ENCODE measurements at regions not wholly inside any gene's neighbourhood (a gene's known extent, or its start where the extent isn't known, plus 50 kb on each side); places are given as distances from the start of the nearest gene placed in this dataset.

DNA sequence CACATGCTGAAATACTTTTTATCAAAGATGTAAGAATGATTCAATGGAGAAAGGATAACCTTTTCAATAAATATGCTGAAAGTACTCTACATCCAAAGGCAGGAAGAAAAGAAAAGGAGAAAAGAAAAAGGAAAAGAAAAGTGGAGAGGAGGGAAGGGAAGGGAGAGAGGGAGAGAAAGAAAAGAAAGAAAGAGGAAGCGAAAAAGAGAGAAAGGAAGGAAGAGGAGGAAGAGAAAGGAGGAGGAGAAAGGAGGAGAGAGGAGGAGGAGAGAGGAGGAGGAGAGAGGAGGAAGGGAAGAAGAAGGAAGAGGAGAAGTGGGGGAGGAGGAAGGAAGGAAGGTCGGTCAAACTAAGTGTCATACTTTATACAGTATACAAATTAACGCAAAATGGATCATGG, 297.4 kb upstream of the HSF2 start:
- DNase-seq (ENCODE audit: low spot score) (no peak), FAIRE-seq (no peak)

DNA sequence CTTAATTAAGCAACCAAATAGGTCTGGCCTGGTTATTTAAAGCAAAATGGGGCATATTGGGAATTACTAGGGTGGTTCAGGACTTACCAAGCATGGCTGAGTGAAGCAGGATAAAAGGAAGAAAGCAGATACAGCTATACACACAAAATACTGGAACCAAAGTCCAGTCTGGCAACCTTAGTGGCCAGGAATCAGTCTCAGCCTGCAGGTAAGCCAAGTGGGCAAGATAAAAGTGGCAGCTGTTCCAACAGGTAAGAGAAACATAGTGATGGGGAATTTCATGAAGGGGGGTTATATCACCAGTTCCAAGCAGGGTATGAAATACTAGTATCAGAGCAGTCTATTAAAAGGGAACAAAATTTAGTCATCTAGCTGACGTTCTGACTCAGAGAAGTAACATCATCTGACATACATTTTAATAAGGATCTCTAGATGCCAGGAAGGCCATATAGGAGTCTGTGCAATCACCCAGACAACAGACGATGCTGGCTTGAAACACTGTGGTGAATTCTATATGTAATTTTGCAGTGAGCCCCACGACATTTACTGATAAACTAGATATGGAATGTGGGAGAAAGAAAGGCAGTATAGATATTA, 292.1 kb upstream of the HSF2 start:
- DNase-seq (ENCODE audit: low spot score): no peak
- FAIRE-seq: no peak

DNA sequence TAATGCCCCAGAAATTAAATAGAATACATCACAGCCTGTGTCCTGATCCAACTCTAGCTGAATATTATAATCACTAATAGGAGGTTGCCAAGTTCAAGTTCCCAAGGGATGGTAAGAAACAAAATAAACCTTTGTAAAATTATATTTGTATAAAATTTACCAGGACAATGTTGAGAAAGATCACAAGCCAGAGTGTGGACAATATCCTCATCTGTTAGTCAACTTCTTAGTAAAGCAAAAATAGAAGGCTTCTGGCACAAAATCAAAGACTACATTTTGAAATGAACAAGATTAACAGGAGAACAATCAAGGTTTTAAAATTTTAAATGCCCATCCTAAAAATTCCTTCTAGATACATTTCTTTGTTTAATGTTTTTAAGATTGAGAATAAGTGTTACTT, 290.4 kb upstream of the HSF2 start:
- FAIRE-seq (no peak), DNase-seq (ENCODE audit: low spot score) (no peak)

DNA sequence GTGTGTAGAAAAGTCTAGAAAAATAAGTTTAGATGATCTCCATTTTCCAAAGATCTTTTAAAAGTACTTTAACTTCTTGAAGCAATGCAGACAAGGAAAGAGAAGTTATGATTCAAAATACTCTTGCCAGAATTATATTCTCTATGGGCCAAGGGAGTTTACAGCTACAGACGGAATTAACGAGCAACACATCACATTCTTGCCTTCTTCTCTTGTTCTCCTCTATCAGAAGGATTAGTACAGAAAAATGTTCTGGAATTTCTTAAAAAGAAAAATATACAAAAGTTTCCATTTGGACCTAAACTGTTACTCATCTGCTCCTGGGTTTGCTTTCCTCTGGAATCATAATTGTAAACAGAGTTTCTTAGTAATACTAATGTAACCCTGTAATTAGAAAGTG, 284.7 kb upstream of the HSF2 start:
- FAIRE-seq (no peak), DNase-seq (ENCODE audit: low spot score) (no peak)

DNA sequence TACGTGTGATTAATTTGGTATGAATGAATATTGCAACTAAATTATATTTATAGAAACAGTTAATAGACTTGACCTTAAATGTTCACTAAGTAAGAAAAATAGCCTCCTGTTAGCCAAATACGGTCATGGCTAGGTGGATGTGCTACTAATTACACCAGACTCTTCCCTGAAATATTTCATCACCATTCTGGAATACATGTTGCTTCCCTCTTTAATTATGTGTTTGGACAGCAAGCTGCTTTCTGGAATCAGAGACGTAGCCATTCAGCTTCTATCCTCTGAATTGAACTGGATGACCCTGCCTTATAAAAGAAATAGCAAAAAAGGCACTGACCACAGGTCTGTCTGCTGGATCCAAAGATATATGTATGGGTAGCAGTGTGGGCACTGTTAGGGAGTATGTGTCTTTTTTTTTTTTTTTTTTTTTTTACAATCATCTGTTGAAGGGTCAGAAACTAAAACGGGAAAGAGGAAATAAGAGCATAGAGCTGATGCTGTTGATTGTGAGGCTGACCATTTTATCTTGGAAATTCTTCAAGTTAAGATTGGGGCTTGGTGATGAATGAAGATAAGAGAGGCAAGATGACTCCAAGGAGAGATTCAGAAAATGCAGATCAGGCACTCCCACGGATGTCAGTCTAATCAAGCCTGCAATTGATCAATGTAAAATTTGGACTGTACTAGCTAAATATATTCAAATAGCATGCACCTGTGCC, 283.2 kb upstream of the HSF2 start:
- DNase-seq (ENCODE audit: low spot score): no peak
- no peak for FAIRE-seq

DNA sequence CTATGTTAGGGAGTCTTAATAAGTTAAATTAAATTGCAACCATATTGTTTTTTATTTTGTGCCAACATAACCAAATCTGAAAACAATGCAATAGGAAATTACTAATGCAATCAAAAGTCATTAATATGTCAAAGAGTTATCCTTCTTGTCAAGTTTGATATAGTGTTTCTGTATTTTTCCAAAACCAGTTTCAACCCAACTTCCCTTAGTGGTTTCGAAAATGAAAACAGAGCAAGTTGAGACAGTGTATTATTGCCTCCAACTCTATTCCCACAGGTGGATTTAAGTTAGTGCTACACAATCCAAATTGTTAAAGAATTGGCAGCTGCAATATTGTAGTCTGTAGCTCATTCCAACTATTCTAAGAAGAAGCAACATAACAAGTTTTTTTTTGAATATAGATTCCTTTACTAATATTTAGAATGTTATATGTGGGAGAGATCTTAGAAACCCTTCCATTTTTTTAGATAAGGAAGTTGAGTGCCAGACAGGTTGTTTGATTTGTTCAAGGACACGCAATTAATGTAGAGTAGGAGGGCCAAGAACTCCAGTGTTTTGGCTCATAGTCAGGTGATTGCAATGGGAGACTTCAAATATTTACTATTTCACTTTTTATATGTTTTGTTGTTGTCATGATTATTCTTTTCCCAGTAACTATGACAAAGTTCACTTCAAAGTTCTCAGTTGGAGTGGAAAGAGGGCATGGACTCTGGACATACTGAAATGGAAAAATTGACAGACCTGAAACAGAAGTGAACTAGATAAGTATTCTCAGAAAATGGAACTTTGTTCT, 282.4 kb upstream of the HSF2 start:
- FAIRE-seq: no peak
- no peak for DNase-seq (ENCODE audit: low spot score)

DNA sequence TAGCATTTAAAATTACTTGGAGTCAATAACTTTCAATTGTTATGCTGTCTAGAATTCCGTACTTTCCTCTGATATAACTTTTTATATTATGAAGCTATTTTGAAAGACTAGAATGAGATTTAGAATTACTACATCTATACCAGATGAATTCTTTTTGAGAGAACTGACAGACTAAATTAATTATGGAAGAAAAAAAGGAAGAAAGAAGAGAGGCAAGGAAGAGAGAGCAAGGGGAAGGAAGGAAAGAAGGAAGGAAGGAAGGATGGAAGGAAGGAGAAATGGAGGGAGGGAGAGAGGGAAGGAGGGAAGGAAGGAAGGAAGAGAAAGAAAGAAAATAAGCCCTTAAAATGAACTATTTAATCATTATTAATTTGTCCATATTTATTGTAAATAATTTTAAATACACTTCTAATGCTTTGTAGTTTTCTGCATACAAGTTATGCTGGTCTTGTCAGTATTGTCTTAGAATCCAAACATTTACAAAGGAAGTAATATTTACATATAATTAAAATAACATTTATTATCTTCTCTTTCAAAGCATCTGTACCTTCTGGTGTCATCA, 280.4 kb upstream of the HSF2 start:
- FAIRE-seq: no peak

DNA sequence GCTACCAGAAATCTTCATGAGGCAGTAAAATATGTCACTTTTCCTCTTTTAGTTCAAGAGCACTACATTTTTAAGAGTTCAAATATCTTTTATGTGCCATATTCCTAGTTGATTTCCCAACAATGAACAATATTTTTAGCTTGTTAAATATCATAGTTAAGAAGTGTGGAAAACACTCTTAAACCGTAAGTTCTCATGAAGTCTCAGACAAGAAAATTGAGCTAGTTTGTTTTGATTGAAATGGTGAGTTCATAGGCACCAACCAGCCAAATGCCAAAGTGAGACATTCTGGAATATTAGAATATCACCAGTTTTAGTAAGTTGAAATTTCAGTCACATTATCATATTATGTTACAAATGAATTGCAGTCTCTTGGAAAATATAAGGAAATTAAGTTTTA, 277.2 kb upstream of the HSF2 start:
- no peak for DNase-seq (ENCODE audit: low spot score)
- no peak for FAIRE-seq

More for the DNA sequence above, 280.4 kb upstream of the HSF2 start:
- no peak for DNase-seq (ENCODE audit: low spot score)

DNA sequence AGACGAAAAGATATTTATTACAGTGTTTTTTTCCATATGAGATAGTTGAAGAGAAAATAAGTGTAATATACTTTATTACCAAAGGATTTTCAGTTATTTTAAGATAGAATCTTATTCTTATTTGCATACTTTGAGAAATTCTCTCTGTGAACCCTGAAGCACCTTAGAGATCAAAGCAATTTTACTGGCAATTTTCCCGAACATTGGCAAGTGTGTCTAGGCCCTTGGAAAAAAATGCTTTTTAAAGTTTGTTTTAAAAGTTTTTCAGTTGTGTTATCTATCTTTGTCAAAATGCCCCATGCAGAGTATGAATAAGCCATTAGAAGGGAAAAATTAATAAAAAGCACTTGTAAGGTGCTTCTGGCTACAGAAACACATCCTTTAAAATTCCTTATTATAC, 276.8 kb upstream of the HSF2 start:
- FAIRE-seq: no peak
- no peak for DNase-seq (ENCODE audit: low spot score)

DNA sequence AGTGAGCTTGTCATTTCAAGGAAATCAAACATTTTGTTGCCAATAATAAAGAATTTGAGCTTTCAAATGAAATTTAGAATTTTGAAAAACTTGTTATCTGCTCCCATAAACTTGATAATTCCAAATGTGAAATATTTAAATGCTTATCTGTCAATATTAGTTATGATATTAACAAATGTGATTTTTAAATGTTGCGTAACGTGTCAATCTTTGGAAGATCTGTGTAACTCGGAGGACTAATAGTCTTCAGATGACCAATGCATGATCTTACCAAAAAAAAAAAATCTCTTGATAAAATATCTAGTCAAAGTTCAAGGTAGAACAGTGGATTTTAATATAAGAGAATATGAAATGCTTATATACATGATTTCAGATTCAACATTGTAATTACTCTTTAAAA, 274.5 kb upstream of the HSF2 start:
- DNase-seq (ENCODE audit: low spot score): no peak
- no peak for FAIRE-seq

DNA sequence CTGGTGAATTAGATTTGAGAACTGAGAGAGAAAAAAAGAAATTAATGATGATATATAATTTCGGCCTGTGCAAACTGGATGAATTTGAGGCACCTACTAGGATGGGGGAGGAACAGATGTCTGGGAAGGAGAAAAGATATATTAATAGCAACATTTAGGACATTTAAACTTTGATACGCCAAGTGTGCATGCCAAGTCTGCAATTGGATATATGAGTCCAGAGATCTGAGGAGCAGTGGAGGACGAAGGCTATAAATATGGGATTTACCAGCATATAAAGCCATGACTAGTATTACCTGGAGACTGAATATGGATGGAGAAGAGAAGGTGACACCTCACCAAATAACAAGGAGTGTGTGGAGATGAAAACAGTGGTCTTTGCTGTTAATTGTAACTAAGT, 272.6 kb upstream of the HSF2 start:
- FAIRE-seq (no peak), DNase-seq (ENCODE audit: low spot score) (no peak)

DNA sequence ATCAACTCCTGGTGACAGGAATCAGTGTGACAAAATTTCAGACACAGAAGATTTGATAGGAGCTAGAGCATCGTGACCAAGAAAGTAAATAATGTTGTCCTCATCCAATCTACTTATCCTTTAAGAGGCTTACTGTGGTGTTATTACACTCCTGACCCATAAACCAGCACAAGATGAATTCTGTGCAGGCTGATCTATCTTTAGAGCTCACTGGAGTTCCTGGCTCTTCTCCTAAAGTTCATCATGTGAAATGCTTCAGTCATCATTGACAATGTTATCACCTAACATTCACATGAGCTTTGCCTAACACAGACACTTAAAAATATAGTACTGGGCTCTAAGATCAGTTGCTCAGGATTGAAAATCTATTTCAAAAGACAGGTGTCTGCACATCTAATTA, 271.0 kb upstream of the HSF2 start:
- FAIRE-seq (no peak), DNase-seq (ENCODE audit: low spot score) (no peak)

DNA sequence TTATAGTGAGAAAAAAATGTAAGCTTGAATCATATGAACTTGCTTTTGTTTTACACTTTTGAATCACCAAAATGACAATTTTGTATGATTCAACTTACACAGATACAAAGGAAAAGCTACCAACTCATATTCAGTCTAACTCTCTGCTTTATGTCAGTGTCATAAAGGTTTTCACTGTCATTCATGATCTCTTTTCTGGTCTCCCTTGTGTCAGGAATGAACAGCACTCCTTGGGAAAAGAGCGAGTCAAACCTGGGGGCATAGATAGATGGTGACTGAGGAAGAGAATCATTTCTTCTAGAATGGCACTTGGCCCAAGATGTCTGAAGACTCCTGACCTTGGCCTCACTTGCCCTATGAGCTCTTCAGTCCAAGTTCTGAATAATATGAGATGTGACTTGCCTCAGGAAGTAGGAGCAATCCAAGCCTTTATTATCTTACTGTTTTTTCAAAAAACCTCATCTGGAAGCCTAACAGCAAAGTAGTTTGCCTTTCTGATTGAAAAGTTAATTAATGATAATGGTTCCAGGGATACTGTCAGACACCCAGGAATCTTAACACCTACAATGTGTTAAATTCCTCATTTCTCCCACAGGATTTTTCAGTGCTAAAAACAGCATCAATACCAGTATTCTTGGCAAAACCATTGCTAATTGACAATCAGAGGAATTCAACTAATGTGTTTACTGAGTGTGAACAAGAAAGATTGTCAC, 270.0 kb upstream of the HSF2 start:
- FAIRE-seq: no peak
- no peak for DNase-seq (ENCODE audit: low spot score)

DNA sequence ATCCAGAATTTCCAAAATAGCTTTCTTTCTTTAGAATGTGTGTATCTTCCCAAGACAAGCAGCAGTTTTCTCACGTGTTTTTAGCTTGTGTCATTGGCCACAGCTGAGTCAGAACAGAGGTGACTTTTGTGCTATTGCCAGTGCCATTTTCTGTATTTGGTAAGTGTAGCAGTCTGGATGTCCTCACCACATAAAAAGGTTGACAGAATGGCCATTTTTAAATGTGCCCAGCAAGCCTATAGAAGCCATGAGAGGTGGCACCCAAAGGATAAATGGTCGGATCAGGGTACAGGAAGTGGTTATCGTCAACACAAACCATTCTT, 269.5 kb upstream of the HSF2 start:
- FAIRE-seq: no peak
- no peak for DNase-seq (ENCODE audit: low spot score)

DNA sequence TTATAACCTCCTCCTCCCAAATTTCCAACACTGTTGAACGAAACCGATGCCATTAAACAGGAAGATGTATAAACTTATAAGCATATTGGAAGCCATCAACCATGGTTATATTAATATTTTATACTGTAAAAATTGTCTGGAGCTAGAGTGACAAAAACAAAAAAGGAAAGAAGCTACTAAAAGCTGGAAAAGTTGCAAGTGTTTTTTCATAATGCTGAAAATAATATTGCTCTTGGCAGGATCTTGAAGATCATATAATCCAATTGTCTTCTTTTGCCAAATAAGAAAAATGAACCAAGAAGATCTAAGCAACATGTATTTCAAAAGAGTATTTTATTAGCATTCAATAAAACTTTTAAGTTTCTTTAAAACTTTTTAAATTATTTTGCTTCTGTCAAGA, 268.9 kb upstream of the HSF2 start:
- no peak for FAIRE-seq
- DNase-seq (ENCODE audit: low spot score): no peak

DNA sequence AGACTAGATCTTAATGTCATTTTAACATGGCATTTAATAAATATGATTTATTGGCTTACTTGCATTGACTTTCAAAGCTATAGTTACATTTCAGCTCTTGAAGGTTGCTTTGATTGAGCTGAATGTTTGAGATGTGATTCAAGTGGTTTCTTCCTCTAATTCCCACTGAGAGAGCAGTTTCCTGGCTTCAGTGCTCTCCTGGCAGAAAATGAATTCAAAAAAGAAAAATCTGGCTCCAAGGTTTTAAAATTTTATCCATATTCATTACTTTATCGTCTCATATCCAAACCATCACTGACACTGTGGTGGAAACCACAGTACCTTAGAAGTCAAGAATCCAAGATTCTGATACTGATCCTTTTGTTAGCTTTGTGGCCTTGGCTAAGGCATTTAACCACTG, 263.1 kb upstream of the HSF2 start:
- FAIRE-seq (no peak), DNase-seq (ENCODE audit: low spot score) (no peak)

DNA sequence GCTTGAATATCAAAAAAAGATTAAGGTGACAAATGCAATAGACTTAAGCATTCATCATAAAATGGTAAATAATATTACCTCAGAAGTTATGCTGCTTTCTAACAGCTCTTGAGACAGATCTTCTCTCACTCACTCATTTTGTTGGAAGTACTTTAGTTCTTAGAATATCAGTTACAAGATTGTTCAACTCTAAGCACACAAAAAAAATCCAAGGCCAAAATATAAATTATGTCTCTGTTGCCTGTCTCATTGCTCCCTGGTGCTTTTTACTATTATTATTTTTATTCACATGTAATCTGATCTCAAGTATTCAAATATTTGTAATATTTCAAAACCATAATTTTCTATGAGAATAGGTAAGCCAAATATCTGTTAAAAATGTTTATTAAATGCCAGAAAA, 259.4 kb upstream of the HSF2 start:
- no peak for FAIRE-seq
- DNase-seq (ENCODE audit: low spot score): no peak

DNA sequence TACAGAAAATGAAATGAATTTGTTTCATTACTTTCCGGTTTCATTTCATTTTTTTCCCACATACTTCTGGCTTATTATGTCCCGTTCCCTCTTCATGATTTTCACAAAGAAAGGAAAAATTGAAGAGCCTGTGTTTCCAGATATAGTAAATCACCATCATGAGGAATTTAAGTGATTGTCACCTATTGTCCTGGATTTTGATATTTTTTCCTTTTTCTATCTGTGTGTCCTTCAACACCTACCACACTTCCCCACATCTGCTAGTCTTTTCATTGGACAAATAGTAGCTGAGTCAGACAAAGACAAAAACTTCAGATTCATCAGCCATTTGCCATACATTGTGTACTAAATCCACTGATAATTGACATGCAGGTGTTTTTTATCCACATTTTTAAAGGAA, 258.2 kb upstream of the HSF2 start:
- FAIRE-seq: no peak
- DNase-seq (ENCODE audit: low spot score): no peak

DNA sequence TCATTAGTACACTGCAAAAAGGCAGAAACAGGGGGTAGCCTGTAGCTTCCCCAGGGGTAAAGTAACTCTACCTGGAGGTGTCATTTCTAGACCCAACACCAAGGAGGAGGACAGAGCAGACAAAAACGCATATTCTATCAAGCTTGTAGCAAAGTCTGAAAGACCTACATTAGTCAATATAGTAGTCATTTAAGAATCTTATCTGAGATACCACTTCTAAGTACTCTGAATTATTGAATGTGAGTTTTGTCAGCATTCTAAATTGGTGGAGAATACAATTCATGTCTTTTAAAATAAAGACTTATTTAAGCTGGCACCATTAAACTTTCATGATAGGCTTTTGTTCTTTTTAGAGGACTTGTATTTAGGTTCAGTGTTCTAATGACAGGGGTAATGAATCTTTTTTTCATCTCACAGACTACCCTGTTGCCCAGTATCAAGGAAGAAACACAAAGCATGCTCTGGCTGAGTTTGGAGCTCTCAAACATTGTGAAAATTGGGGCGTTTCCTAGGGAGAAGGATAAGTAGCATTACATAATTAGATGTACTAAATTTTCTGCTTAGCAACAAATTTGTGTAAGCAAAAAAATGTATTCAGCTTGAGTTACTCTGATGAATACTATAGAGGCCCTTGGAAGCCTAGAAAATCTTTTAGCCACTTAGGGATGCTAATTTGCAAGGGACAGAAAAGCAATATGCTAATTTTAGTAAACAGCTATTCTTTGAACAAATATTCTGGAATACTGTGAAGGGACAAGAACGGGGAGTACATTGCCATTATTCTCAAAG, 255.4 kb upstream of the HSF2 start:
- DNase-seq (ENCODE audit: low spot score) (no peak), FAIRE-seq (no peak)

DNA sequence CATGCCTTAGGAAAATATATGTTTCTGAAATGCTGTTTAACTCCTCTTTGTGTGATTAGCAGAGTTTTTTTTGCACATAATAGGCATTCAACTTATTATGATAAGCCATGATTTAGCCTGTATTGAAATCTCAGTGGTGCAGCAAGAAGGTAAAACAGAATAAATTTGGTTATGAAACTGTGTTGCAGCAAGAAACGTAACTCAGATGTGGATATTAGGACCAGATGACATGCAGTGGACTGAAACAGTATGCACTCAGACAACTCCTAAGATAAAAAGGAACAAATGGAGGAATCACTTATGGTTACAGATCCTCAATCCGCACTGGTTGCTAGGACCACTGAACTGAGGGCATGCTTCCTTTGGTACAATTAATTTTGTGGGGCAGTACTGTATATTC, 254.2 kb upstream of the HSF2 start:
- DNase-seq (ENCODE audit: low spot score) (no peak), FAIRE-seq (no peak)

DNA sequence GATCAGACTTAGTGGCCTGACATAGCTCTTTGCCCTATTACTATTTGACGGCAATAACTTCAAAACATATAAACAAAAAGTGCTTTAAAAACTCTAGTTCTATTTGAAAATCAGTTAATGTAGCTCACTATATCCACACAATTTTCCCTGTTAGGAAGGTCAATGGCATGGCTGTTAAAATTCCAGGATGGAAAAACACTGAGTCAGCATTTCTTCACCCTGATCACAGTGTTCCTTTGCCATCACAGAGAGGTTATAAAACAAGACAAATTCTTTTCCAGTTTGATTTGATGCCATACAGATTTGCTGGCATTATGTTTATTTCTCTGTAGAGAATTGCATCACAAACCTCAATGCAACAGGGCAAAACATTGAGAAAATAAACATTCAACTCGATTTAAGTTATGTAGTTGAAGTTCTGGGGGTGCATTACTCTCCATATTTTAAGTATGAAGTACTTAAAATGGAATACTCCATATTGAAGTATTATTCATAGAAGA, 253.7 kb upstream of the HSF2 start:
- FAIRE-seq (no peak), DNase-seq (ENCODE audit: low spot score) (no peak)

Measured in urothelium cell line (cell line).